WTC11 (cell line): ENCODE measurements at regions not wholly inside any gene's neighbourhood (a gene's known extent, or its start where the extent isn't known, plus 50 kb on each side); places are given as distances from the start of the nearest gene placed in this dataset.

ENCODE experiments used
- ATAC-seq: fragments of 200-7000 bp; cut with Tn5 transposase; 2 replicates; pipeline ENCODE4 v1.10.0; 2021; ENCODE audit warnings: mild to moderate bottlenecking, moderate library complexity
- CTCF ChIA-PET: fragments of 300-600 bp; sonication (Branson Sonifier 250); formaldehyde crosslinking; loops from one replicate; lab custom pipeline; 2021; ENCODE audit warnings: antibody characterized with exemption; lab: Charles Lee
- POLR2A ChIA-PET: fragments of 350-600 bp; sonication (Branson Sonifier 250); formaldehyde crosslinking; loops from one replicate; lab custom pipeline; 2021; ENCODE audit warnings: antibody characterized with exemption; lab: Charles Lee
- DNase-seq: peaks from one replicate; pipeline ENCODE4 v3.0.0; 2021; ENCODE audit warnings: low spot score
- H3K27ac Mint-ChIP-seq: 2 replicates; pipeline ENCODE4 v1.8.0; 2021; ENCODE audit warnings: mixed read lengths
- H3K27me3 Mint-ChIP-seq: 2 replicates; pipeline ENCODE4 v1.8.0; 2021; ENCODE audit warnings: low read depth, mild to moderate bottlenecking, moderate library complexity, mixed read lengths
- H3K36me3 Mint-ChIP-seq: 2 replicates; pipeline ENCODE4 v1.8.0; 2021; ENCODE audit warnings: mixed read lengths
- H3K4me1 Mint-ChIP-seq: 2 replicates; pipeline ENCODE4 v1.8.0; 2022; ENCODE audit warnings: mixed read lengths
- H3K4me3 Mint-ChIP-seq: 2 replicates; pipeline ENCODE4 v1.8.0; 2021; ENCODE audit warnings: mild to moderate bottlenecking, moderate library complexity, mixed read lengths
- H3K9me3 Mint-ChIP-seq: 2 replicates; pipeline ENCODE4 v1.8.0; 2021; ENCODE audit warnings: mixed read lengths
- ATF1 ChIP-seq: sonication (generic); formaldehyde crosslinking; IDR thresholded peaks from 2 replicates; pipeline ENCODE4 v1.8.1; 2023; ENCODE audit warnings: mild to moderate bottlenecking, moderate library complexity, missing genetic modification reagents
- CREM ChIP-seq: sonication (generic); formaldehyde crosslinking; IDR thresholded peaks from 2 replicates; pipeline ENCODE4 v1.8.1; 2022; ENCODE audit warnings: mild to moderate bottlenecking, missing genetic modification reagents, moderate library complexity
- CTCF ChIP-seq: fragments of 200-600 bp; IDR thresholded peaks from 2 replicates; pipeline ENCODE4 v1.8.0; 2022; ENCODE audit warnings: antibody characterized with exemption
- ESRRA ChIP-seq: sonication (generic); formaldehyde crosslinking; IDR thresholded peaks from 2 replicates; pipeline ENCODE4 v1.8.1; 2022; ENCODE audit warnings: mild to moderate bottlenecking, missing genetic modification reagents, borderline replicate concordance
- FOXP4 ChIP-seq: sonication (generic); formaldehyde crosslinking; IDR thresholded peaks from 2 replicates; pipeline ENCODE4 v1.8.0; 2022; ENCODE audit warnings: mild to moderate bottlenecking, missing genetic modification reagents
- GABPB1 ChIP-seq: sonication (generic); formaldehyde crosslinking; IDR thresholded peaks from 2 replicates; pipeline ENCODE4 v1.8.1; 2023; ENCODE audit warnings: mild to moderate bottlenecking, missing genetic modification reagents
- IRF2 ChIP-seq: sonication (generic); formaldehyde crosslinking; IDR thresholded peaks from 2 replicates; pipeline ENCODE4 v1.8.0; 2022; ENCODE audit warnings: low read depth, missing genetic modification reagents, borderline replicate concordance
- MAX ChIP-seq: sonication (generic); formaldehyde crosslinking; IDR thresholded peaks from 2 replicates; pipeline ENCODE4 v1.8.0; 2022; ENCODE audit warnings: mild to moderate bottlenecking, missing genetic modification reagents
- NFE2L1 ChIP-seq: sonication (generic); formaldehyde crosslinking; IDR thresholded peaks from 2 replicates; pipeline ENCODE4 v1.8.1; 2023; ENCODE audit warnings: missing genetic modification reagents
- NR2C2 ChIP-seq: sonication (generic); formaldehyde crosslinking; IDR thresholded peaks from 2 replicates; pipeline ENCODE4 v1.8.0; 2022; ENCODE audit warnings: mild to moderate bottlenecking, missing genetic modification reagents
- NR3C1 ChIP-seq: sonication (generic); formaldehyde crosslinking; conservative IDR thresholded peaks from 2 replicates; pipeline ENCODE4 v1.8.1; 2023; ENCODE audit warnings: low read depth, mild to moderate bottlenecking, missing genetic modification reagents
- PRRX2 ChIP-seq: fragments of 250-450 bp; sonication (Bioruptor Pico); IDR thresholded peaks from 2 replicates; pipeline ENCODE4 v1.8.0; 2021; ENCODE audit warnings: mild to moderate bottlenecking
- TP53 ChIP-seq: sonication (generic); formaldehyde crosslinking; IDR thresholded peaks from 2 replicates; pipeline ENCODE4 v1.8.1; 2023; ENCODE audit warnings: mild to moderate bottlenecking, missing genetic modification reagents
- USF2 ChIP-seq: sonication (generic); formaldehyde crosslinking; IDR thresholded peaks from 2 replicates; pipeline ENCODE4 v1.8.1; 2023; ENCODE audit warnings: mild to moderate bottlenecking, missing genetic modification reagents, moderate library complexity
- ZNF219 ChIP-seq: sonication (generic); formaldehyde crosslinking; IDR thresholded peaks from 2 replicates; pipeline ENCODE4 v1.8.0; 2023; ENCODE audit warnings: missing genetic modification reagents, mild to moderate bottlenecking, borderline replicate concordance
- ZNF425 ChIP-seq: fragments of 250-450 bp; sonication (Bioruptor Pico); conservative IDR thresholded peaks from 2 replicates; pipeline ENCODE4 v1.9.0; 2021; ENCODE audit warnings: mild to moderate bottlenecking
- ZSCAN18 ChIP-seq: fragments of 250-450 bp; sonication (Bioruptor Pico); IDR thresholded peaks from 2 replicates; pipeline ENCODE4 v2.1.2; 2022; ENCODE audit warnings: mild to moderate bottlenecking, moderate library complexity

- Mint-ChIP-seq H3K9me3 (no peaks in the 10 kb centered on the region), H3K27me3 (no peaks in the 10 kb centered on the region), H3K4me3 (no peak overlapping the region), H3K36me3 (no peaks in the 10 kb centered on the region), H3K4me1 (no peaks in the 10 kb centered on the region), H3K27ac (no peak overlapping the region)
- POLR2A ChIA-PET: no interaction called here
- TF ChIP-seq NR2C2 (CRISPR knock-in tag) (no peak), USF2 (CRISPR knock-in tag) (no peak), IRF2 (CRISPR knock-in tag) (no peak), NR3C1 (CRISPR knock-in tag) (no peak), GABPB1 (CRISPR knock-in tag) (no peak), PRRX2 (CRISPR knock-in tag) (no peak), ESRRA (CRISPR knock-in tag) (no peak), ZNF425 (CRISPR knock-in tag) (no peak), FOXP4 (no peak), CTCF (no peak), CREM (CRISPR knock-in tag) (no peak), ZNF219 (CRISPR knock-in tag) (no peak), ZSCAN18 (CRISPR knock-in tag) (no peak), TP53 (no peak), MAX (CRISPR knock-in tag) (no peak)
- ATAC-seq: no peak
- DNase-seq: no peak
- CTCF ChIA-PET: no interaction called here
Measured at GRCh38 chr6:77290798-77291197, 172.5 kb downstream of the HTR1B start.

- peaks cover 9% of the 10 kb centered on the region for H3K9me3 Mint-ChIP-seq
- POLR2A ChIA-PET: no interaction called here
- CTCF ChIA-PET: no interaction called here
Measured at GRCh38 chr6:77286541-77286940, 176.8 kb downstream of the HTR1B start.

More at GRCh38 chr6:77286541-77286940, 176.8 kb downstream of the HTR1B start:
- peaks cover 3% of the 10 kb centered on the region; the same call in 1 of the 2 replicates for H3K36me3 Mint-ChIP-seq
- no peaks in the 10 kb centered on the region for H3K4me1 Mint-ChIP-seq
- no peak for ATAC-seq
- DNase-seq: no peak
- no peak for TF ChIP-seq FOXP4
- TF ChIP-seq NFE2L1 (CRISPR knock-in tag): no peak
- no peak for TF ChIP-seq PRRX2 (CRISPR knock-in tag)
- no peak for TF ChIP-seq MAX (CRISPR knock-in tag)
- TF ChIP-seq ATF1: no peak
- no peaks in the 10 kb centered on the region for H3K27me3 Mint-ChIP-seq
- no peak overlapping the region for H3K4me3 Mint-ChIP-seq
- H3K27ac Mint-ChIP-seq: no peak overlapping the region
